K562 (cell line): ENCODE measurements at regions not wholly inside any gene's neighbourhood (a gene's known extent, or its start where the extent isn't known, plus 50 kb on each side); places are given as distances from the start of the nearest gene placed in this dataset.

Experiments used
- BHLHE40 ChIP-seq: IDR thresholded peaks from 2 replicates; pipeline ENCODE4 v1.6.1; 2011; ENCODE audit warnings: low read length, improper control_type of control experiment
- GABPB1 ChIP-seq: sonication (generic); formaldehyde crosslinking; IDR thresholded peaks from 2 replicates; pipeline ENCODE4 v1.8.0; 2022; ENCODE audit warnings: mild to moderate bottlenecking, missing genetic modification reagents
- NCOA2 ChIP-seq, 2 experiments: fragments of 450-650 bp; IDR thresholded peaks; 2 replicates each; pipeline ENCODE4 v1.6.1; 2018; ENCODE audit warnings: mild to moderate bottlenecking in 2 of 2, moderate library complexity in 1 of 2; ENCODE audit not compliant: partially characterized antibody in 2 of 2
- NEUROD1 ChIP-seq: fragments of 150-350 bp; IDR thresholded peaks from 2 replicates; pipeline ENCODE4 v1.6.1; 2014; ENCODE audit warnings: borderline replicate concordance, low read length, low read depth; ENCODE audit not compliant: partially characterized antibody
- POLR2AphosphoS2 ChIP-seq: IDR thresholded peaks from 2 replicates; pipeline ENCODE4 v1.6.1; 2012; ENCODE audit warnings: low read length, improper control_type of control experiment
- POLR3A ChIP-seq: IDR thresholded peaks from 2 replicates; pipeline ENCODE4 v1.6.1; 2011; ENCODE audit warnings: borderline replicate concordance, mild to moderate bottlenecking, moderate library complexity; ENCODE audit not compliant: insufficient read length, insufficient read depth; ENCODE audit errors: extremely low read depth
- ZNF324 ChIP-seq: fragments of 250-450 bp; sonication (Bioruptor Pico); IDR thresholded peaks from 2 replicates; pipeline ENCODE4 v1.4.0; 2020; ENCODE audit warnings: mild to moderate bottlenecking

DNA sequence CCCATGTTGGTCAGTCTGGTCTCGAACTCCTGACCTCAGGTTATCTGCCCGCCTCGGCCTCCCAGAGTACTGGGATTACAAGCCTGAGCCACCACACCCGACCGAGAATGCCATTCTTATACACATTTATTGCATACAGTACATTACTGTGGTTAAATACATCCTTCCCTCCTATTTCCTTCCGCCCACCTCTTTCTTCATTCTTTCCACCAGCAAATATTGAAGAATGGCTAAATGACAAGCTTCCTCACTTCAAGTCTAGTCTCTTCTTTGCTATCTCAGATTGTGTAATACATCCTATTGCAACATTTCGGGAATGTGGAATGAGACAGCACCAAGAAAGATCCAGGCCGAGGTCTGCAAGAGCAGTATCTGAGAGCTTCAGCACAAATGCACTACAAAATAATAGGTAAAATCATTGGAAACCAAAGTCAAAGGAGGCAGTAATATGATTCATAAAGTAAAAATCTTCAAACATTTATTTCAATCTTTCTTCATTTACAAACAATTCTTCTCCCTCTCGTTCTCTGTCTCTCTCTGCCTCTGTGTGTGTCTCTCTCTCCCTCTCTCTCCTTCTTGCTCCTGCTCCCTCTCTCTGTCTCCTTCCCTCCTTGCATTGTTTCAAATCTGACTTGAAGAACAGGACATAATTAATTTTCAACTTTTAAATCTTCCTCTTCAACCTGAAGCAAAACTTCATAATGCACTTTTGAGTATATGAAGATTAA, 94.7 kb upstream of the TGFBR2 start:
- no peak for TF ChIP-seq ZNF324
- no peak for TF ChIP-seq POLR3A
- TF ChIP-seq NCOA2 (IDR thresholded peaks at IDR 0.05; ENCODE audit: partially characterized antibody in 2 of 2), result no peak
- TF ChIP-seq POLR2AphosphoS2, result no peak
- no peak for TF ChIP-seq NEUROD1
- TF ChIP-seq BHLHE40, result no peak
- no peak for TF ChIP-seq GABPB1 (CRISPR knock-in tag)
